OCI-LY3 (cell line): ENCODE measurements at regions not wholly inside any gene's neighbourhood (a gene's known extent, or its start where the extent isn't known, plus 50 kb on each side); places are given as distances from the start of the nearest gene placed in this dataset.

Source experiments
- CTCF ChIP-seq: fragments of 200-600, 300-600 bp; sonication (generic); IDR thresholded peaks from 2 replicates; pipeline ENCODE4 v1.5.1; 2014; ENCODE audit warnings: antibody characterized with exemption, low read length, low read depth
- EZH2phosphoT487 ChIP-seq: fragments of 200-600 bp; shearing (Covaris generic); IDR thresholded peaks from 2 replicates; pipeline ENCODE4 v1.6.1; 2018; ENCODE audit warnings: antibody characterized with exemption, mixed run types, low read depth

- no peak for TF ChIP-seq CTCF
- TF ChIP-seq EZH2phosphoT487: no peak
These were observed 234.6 kb downstream of the PARP8 start for GRCh38 chr5:50900952-50901510.
